Heart right ventricle (tissue), 16 donors: ENCODE measurements at regions not wholly inside any gene's neighbourhood (a gene's known extent, or its start where the extent isn't known, plus 50 kb on each side); places are given as distances from the start of the nearest gene placed in this dataset.

ENCODE experiments used
- ATAC-seq, 8 donors: fragments of 200-7000 bp; cut with Tn5 transposase; one replicate each; pipeline ENCODE4 v1.9.1; 2020; ENCODE audit warnings: mild to moderate bottlenecking in 8 of 8, moderate library complexity in 8 of 8, moderate number of reproducible peaks in 1 of 8
- DNase-seq, 2 donors: peaks; one replicate each; pipeline ENCODE4 v3.0.0-alpha.2; 2020
- H3K27ac ChIP-seq, 10 donors: fragments of 200-600 bp; sonication (generic) in 2 of 10; one replicate each; pipeline versions ENCODE4 v1.5.0 to v1.8.0; 2020 to 2022; ENCODE audit warnings: mild to moderate bottlenecking in 3 of 10
- H3K27me3 ChIP-seq, 7 donors: fragments of 200-600 bp; one replicate each; pipeline ENCODE4 v1.8.0; 2021 to 2022; ENCODE audit warnings: mild to moderate bottlenecking in 2 of 7
- H3K36me3 ChIP-seq, 9 donors: fragments of 200-600 bp; sonication (generic) in 1 of 9; one replicate each; pipeline versions ENCODE4 v1.5.0 to v1.8.0; 2020 to 2022; ENCODE audit warnings: mild to moderate bottlenecking in 2 of 9
- H3K4me1 ChIP-seq, 9 donors: fragments of 200-600 bp; sonication (generic) in 1 of 9; one replicate each; pipeline versions ENCODE4 v1.5.0 to v1.8.0; 2020 to 2022; ENCODE audit warnings: mild to moderate bottlenecking in 4 of 9
- H3K4me3 ChIP-seq, 10 donors: fragments of 200-600 bp; sonication (generic) in 2 of 10; one replicate each; pipeline versions ENCODE4 v1.5.0 to v1.8.0; 2020 to 2022; ENCODE audit warnings: mild to moderate bottlenecking in 7 of 10, moderate library complexity in 2 of 10
- H3K9me3 ChIP-seq, 11 donors: fragments of 200-600 bp in 10 of 11; sonication (generic) in 2 of 11; one replicate each; pipeline versions ENCODE4 v1.5.0 to v1.8.0; 2013 to 2022; ENCODE audit warnings: mild to moderate bottlenecking in 2 of 11, control low read depth in 1 of 11, moderate library complexity in 1 of 11
- CTCF ChIP-seq, 9 donors: fragments of 200-600 bp; sonication (generic) in 2 of 9; IDR thresholded peaks; one replicate each; pipeline versions ENCODE4 v1.5.0 to v1.8.0; 2021 to 2022; ENCODE audit warnings: antibody characterized with exemption in 9 of 9, mild to moderate bottlenecking in 5 of 9, moderate library complexity in 1 of 9
- WGBS, 2 donors: extraction: QIAGEN DNeasy Blood & Tissue Kit; methylation state at CpG; one replicate each; pipeline ENCODE4 v1.1.7; 2013; ENCODE audit warnings: inconsistent platforms in 1 of 2; 5-methylcytosine and 5-hydroxymethylcytosine counted together
- intact Hi-C, 10 donors: fragments of 100-400 bp; cut with DNase I; formaldehyde crosslinking; loops; one replicate each; pipeline versions ENCODE4 v1.11.1 to v1.14.2; 2022
- donor health status: Arrhythmogenic right ventricular cardiomyopathy.
- donor health status: ischemic (EF 13 %, LVEDD 7.1; RV severe dilation, severe dysfunction).
- donor health status: healthy with polysubstance abuse.
- donor health status: DM: no; HTN: yes; CAD: no.
- donor health status: DM: no; HTN: no; CAD: no.
- donor health status: ischemic (EF 25% LVEDD 6.9; RV normal size, moderate dysfunction).
- donor health status: ischemic (EF 25% LVEDD 5.7; RV mildly dilated, moderate dysfunction).
- donor health status: healthy.
- donor health status: DM: yes; HTN: yes; CAD: no.
- donor health status: Ischemic cardiomyopathy.
- donor health status: ischemic (EF 35%, LVEDD 5.7; RV mildly dilated, moderate dysfunction).
- donor health status: nonischemic (EF 11% LVEDD 7.7; RV severe dilation, severe dysfunction).
- donor health status: DM: yes; HTN: yes; CAD: no.
- donor health status: PGD.
- donor health status: ischemic (EF 29% LVEDD 5.4; RV normal size, mild dysfunction).
- donor health status: nonischemic (EF 23%, LVEDD 6.1; RV moderate dilation, normal function).

DNA sequence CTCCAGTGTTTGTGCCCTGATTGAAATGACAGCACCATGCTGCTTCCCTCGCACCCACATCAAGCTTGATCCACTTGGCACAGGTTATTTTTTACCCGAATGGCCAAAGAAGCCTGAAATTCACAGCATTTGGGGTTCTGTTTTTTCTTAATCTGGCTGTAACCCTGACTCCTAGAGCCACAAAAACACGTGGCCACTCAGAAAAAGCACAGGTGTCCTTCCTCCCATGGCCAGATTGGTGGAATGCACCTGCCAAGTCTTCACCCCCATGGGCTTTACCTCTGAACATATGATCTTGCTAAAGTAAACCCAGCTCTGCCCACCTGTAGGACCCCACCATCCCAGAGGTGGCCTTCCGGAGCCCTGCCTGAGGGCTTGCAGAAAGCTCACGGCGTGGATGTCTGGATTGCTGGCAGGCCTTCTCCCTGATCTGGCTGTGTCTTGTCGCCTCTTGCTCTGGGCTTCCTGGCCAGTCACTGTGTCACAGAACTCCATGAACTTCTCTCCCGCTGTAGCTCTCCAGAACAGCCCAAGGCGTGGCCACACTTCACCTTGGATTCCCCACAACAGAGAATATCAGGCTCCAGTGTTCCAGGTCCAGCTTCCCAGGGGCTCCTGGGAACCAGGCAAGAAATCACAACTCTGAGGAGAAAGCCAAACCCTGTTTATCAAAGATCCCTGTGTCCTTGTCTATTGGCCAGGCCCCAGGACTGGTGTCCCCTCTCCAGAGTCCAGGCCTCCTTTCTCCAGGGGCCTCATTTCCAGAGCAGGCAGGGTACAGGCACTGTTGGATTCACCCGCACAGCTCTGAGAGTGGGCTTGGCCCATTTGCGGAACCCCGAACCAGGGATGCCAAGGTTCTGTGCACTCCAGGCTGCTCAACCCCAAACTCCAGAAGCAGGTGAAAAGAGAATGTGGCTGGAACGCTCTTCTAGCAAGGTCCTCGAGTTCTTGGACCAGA, 272.5 kb downstream of the SYK start:
- peaks cover 0 to 18% (median 5%) of the 10 kb centered on the region in 9 donors for H3K4me1 ChIP-seq
- DNase-seq (no peak), ATAC-seq (peak in 4 of 8 donors; percentile 44 to 65 (median 50))
- 78 to 85% methylated on average over 14 of the region's 14 CpGs for WGBS, 2 donors
- TF ChIP-seq CTCF (IDR thresholded peaks at IDR 0.05), result no peak
- H3K27ac ChIP-seq, result no peak overlapping the region
- H3K36me3 ChIP-seq, result no peaks in the 10 kb centered on the region
- intact Hi-C loops, result no loop called here
- no peaks in the 10 kb centered on the region for H3K27me3 ChIP-seq
- H3K4me3 ChIP-seq, result no peak overlapping the region
- H3K9me3 ChIP-seq, result no peaks in the 10 kb centered on the region

- intact Hi-C loops, result no loop called here
- Histone ChIP-seq H3K9me3 (no peaks in the 10 kb centered on the region), H3K4me3 (no peak overlapping the region), H3K27ac (no peak overlapping the region), H3K4me1 (peaks cover 0 to 18% (median 5%) of the 10 kb centered on the region in 9 donors), H3K27me3 (no peaks in the 10 kb centered on the region), H3K36me3 (no peaks in the 10 kb centered on the region)
- ATAC-seq, result no peak
- 81 to 89% methylated on average over 13 of the region's 13 CpGs for WGBS, 2 donors
- no peak for DNase-seq
- TF ChIP-seq CTCF (IDR thresholded peaks at IDR 0.05), result no peak
Measured at GRCh38 chr9:91074866-91075265, 273.2 kb downstream of the SYK start.

DNA sequence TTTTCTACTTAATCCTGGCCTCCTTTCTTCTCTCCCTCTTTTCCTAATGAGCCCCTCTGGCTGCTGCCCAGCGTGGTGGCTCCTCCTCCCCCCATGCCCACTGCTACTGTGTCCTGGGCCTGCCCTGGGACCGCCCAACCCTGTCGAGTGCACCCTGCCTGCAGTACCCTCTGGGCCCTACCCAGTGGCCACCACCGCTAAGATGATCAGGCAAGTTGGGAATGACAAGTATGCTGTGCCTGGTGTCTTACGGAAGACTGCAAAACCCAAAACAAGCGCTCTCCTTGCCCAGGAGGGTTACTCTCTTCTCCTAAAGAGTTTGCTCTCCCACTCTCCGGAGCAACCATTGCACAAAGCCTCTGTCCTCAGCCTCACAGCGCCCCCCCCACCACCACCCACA, 273.7 kb downstream of the SYK start:
- ATAC-seq (no peak), DNase-seq (no peak)
- TF ChIP-seq CTCF (IDR thresholded peaks at IDR 0.05), result no peak
- intact Hi-C loops, result no loop called here
- Histone ChIP-seq H3K4me1 (peaks cover 0 to 18% (median 5%) of the 10 kb centered on the region in 9 donors), H3K36me3 (no peaks in the 10 kb centered on the region), H3K27ac (no peak overlapping the region), H3K27me3 (no peaks in the 10 kb centered on the region), H3K4me3 (no peak overlapping the region), H3K9me3 (no peaks in the 10 kb centered on the region)
- WGBS, 2 donors, result 89 to 93% methylated on average over 8 of the region's 8 CpGs

DNA sequence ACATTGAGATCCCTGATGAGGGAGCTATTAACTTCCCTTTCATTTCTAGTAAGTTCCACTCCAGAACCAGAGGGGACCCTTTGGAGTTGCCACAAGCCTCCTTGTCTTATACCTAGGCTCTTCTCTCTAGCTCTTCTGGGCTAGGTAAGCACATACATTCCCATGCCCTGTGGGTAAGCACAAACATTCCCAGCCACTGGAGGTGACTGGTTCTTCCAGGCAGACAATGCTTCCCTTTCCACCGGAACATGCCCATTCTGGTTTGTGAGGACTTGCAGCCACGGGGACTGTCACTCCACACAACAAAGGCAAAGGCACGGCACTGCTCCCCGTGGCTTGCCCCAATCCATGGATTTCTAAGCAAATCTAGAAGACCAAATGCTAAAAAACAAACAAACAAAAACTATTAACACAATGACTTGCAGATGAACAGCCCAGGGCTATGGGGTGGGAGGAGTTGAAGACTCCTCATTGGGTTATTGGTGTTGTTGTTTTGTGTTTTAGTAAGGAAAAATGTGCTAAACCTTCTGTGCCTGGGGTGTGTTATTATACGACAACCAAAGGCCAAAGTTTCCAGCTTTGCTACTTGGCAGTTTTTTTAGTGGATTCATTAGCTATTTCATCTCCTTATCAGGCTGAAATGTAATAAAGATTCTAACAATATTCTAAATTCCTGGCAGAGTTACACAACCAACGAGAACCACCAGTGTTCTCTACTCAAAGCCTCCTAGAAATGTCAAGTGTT, 276.2 kb downstream of the SYK start:
- Histone ChIP-seq H3K27ac (no peak overlapping the region), H3K4me1 (peaks cover 0 to 12% (median 0%) of the 10 kb centered on the region in 9 donors), H3K27me3 (no peaks in the 10 kb centered on the region), H3K9me3 (no peaks in the 10 kb centered on the region), H3K36me3 (no peaks in the 10 kb centered on the region), H3K4me3 (no peak overlapping the region)
- intact Hi-C loops, result no loop called here
- no peak for DNase-seq
- WGBS, 2 donors, result 83 to 88% methylated on average over 6 of the region's 6 CpGs
- no peak for ATAC-seq
- TF ChIP-seq CTCF (IDR thresholded peaks at IDR 0.05), result no peak
